Fibroblast of skin of back (primary cell): ENCODE measurements at regions not wholly inside any gene's neighbourhood (a gene's known extent, or its start where the extent isn't known, plus 50 kb on each side); places are given as distances from the start of the nearest gene placed in this dataset.

Source experiments
- DNase-seq: peaks from one replicate; pipeline ENCODE4 v3.0.0-alpha.2; 2013

DNA sequence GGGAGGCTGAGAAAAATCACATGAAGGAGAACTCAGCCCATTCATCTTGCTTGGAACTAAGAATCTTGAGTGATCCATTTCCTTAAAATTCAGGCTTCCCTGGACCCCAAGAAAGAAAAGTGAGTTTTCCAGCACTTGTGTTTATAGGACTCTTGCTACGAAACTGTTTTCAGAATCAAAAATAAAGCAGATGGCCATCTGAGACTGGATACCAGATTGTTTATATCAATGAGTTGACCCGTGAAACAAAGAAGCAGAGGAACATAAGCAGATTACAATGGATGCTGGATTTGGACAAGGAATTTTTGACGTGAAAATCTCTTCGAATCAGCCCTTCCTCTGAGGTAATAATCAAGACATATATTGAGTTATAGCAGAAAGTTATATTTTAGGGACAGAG is 223.2 kb downstream of the SYK start:
- no peak for DNase-seq

DNA sequence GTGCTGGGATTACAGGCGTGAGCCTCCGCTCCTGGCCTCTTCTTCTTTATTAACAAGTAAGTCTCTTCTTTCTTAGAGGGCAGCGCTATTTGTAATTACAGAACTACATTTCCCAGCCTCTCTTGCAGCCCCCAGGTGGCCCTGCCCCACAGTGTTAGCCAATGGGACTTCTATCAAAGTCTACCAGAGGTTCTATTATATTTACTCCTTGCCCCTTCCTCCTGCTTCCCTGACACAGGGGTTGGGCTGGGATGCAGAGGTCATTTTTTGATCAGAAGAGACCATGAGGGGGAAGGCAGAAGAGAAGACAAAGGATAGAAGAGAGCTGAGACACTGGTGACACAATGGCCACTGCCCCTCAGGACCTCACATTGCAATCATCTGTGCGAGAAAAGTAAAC is 224.2 kb downstream of the SYK start:
- DNase-seq, result no peak

DNA sequence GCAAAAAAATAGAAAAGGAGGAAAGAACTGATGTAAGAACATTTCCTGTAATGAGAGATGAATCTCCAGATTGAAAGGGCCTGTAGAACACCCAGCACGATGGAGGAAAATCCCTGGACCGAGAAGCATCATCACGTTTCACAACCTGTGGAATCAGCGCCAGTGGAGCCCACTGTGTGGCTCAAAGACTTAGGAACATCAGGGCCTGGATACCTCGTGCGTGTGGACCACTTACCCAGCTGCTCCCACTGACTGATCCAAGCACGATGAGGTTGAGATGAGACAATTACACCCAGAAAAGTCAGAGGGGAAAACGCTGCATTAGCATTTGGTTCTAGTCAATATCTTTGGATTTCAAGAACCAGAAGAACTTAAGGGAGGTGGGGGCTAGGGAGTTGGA is 224.6 kb downstream of the SYK start:
- no peak for DNase-seq

DNA sequence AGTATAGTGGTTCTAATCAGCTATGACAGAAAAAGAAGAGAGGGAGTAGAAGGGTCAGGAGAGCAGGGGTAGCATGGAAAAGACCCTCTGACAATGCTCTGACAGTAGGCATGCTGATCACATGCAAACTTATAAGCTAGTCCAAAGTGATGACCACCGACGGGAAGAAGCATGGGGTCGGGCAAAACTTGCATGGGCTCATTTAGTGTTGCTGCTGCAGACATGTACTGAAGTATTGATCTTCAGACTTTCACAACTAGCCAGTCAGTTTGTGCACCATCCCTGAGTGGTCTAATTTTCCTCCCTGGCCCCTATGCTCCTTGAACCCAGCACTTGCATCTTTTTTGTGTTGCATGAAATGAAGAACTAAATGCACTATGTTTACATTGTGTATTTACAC is 225.4 kb downstream of the SYK start:
- no peak for DNase-seq

DNA sequence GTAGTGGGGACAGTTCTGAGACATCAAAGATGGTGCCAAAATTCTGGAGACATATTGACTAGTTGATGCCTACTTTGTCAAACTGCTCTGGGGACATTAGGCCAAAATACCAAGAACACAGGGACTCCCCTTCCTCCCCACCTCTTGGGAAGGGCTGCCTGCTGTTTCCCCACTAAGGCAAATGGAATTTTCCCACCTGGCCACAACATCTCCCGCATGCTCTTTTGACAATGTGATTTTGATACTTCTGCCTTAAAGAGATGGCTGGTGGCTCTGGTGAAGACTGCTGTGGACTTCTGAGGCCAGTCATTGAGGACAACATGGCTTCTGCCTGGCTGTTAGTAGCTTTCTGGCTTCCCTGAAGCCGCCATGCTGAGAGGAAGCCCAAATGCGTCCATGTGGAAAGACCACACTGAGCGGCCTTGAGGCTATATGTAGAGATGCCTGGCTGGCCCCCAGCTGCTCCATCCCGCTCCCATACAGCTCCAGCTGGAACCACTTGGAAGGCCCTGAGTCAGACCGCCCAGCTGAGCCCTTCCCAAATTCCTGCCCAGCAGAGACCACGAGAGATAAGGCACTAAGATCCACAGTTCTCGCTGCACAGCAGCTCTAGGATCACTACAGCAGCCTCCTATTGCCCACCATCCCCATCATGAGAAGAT is 226.7 kb downstream of the SYK start:
- DNase-seq, result peak; percentile 15

DNA sequence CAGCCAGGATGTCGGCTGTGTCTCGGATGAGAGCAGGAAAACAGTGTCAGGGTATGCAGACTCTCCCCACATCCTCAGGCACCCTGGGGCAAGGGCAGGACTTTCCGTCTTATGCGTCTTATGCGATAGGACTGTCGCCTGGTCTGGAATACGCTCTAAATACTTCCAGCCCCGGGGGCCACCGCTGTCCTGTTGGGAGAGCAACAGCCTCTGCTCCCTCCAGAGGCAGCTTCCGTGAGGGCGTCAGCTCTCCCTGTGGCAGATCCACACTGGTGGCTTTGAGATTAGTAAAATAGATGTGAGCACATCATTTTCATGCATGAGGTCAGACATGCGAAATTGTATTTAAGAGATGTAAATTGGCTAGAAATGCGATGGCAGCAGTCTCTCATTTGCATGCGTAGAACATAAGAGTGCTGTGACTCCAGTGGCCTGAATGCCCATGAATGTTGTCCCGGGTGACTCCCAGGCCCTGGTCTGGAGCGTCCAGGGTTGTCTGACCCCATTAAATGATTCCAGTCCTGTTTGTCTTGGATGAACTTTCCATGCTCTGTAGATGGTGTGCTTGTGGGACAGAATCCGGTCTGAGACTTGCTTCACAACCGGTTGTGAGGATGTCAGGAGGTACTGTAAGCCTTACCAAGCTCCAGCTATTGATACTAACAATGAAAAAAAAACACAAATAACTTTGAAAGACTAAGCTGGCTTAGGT is 228.2 kb downstream of the SYK start:
- no peak for DNase-seq

DNA sequence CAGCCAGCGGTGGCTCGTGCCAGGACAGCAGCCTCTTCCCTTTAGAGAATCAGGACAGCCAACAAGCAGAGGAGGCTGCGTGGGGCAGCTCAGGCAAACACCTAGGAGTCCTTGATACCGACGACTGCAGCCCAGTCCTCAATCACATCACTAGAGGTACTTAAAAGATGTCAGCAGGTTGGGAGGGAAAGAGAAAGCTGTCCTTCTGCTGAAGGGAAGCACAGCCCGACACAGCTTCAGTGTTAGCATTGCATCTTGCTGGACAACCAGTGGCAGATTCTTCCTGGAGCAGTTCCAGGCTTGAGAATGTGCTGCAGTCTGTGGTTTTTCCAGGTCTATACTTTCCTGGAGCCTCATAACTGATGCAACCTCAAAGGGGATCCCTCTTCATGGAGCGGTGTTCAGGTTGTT is 230.5 kb downstream of the SYK start:
- DNase-seq, result no peak

DNA sequence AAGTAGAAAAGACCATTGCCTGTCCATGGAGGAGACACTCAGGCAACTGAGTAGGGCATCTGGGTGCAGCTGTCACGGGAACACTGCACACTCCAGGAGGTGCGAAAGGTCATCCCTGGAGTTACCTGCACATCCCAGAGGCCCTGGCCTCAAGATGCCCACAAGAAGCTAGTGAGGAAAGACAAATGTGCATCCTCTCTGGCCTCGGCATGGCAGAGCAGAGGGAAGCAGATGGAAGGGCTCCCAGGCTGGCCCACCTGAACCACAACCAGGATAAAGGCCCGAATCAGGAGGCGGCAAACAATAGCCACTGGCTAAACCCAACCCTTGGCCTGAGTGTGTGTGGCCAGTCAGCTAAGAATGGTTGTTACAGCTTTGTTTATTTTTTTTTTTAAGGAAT is 231.7 kb downstream of the SYK start:
- no peak for DNase-seq

- DNase-seq, result no peak
Measured at GRCh38 chr9:91033797-91034196, 232.2 kb downstream of the SYK start.

GRCh38 chr9:91034521-91034920 is 232.9 kb downstream of the SYK start:
- DNase-seq, result no peak

DNA sequence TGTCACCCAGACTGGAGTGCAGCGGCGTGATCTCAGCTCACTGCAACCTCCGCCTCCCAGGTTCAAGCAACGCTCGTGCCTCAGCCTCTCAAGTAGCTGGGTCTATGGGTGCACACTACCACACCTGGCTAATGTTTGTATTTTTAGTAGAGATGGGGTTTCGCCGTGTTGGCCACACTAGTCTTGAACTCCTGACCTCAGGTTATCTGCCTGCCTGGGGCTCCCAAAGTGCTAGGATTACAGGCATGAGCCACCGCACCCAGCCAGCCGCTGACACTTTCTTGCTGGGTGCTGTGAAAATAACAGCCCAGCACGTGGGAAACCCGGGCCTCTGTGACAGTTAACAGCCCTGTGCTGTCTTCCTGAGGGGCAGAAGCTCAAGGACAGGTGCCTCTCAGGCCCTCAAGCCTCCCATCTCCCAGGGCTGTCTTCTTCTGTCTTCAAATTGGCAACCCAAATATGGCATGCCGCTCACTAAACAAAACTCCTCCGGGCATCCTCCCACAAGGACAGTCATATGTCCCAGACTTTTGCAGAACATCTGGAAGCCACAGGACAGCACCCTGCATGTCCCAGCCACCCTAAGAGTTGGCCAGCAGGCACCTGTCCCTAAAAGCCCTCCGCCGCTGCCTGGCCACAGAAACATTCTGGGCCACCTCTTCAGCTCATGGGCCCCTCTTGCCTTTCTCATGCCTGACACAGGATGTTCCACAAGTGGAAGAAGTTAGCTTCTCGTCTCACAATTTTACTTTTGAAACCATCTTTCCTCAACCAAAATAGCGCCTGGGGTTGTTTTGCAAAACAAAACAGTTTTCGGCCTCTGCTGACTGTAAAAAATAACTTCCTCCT is 233.6 kb downstream of the SYK start:
- DNase-seq, result no peak

DNA sequence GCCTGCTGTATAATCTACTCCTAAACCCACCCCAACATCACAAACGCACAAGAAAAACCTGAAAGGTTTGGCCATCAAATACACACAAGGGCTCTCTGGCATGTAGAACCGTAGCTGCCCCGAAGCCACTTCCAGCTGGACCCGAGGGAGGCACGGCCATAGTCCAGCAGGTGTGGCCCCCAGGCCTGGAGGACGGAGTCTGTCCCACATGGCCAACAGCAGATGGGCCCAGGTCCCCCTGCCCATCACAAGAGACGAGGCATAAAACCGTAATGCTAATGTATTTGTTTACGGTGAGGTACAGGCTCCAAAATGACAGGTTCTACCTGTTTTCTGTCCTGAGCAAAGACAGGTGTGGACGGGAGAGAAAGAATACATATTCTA is 234.2 kb downstream of the SYK start:
- no peak for DNase-seq

DNA sequence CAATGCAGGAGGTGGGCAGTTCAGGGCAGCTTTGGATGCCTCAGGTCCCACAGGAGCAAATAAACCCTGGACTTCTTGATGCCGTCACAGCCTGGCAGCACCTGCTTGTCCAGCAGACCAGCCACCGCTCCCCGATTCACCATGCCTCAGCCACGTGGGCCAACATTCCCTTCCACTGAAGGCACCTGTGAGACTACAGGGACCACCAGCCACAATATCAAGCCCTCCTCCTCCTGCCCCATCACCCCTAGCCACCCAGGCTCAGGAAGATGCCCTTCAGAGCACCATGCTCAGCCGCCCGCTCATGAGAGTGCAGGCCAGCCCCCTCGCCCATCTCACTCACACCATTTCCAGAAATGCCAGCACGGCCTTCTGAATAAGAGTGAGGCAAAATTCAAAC is 234.7 kb downstream of the SYK start:
- DNase-seq, result no peak

DNA sequence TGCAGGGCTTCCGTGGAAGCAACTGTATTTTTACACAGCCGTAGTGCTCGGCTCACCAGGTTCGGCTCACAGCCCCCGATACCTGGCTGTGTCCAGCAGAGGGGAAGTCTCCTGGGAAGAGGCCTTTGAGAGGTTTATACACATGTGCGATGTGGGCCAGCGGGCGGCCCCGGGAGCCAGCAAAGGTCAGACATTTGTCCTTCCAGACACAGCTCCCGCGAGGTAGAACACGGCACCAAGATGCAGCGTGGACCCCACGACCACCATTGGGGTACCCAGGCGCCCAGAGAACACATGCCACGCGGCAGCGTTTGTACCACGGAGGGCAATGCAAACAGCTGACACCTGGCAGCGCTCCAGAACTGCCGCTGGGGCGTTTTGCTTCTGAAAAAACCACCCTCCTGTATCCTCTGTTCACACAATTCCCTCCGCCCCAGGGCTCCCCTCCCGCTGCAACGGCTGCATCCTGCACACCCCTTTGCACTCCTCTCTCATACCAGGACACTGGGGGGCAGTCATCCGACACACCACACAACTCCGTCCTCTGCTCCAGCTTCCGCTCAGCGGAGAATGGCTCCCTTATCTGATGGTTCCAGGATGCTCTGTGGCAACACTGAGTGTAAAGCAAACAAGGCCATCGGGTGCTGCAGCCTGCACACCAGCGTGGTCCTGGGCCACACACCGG is 235.3 kb downstream of the SYK start:
- DNase-seq, result peak; percentile 88

GRCh38 chr9:91037511-91038482 is 236.2 kb downstream of the SYK start:
- peak; percentile 72 for DNase-seq

DNA sequence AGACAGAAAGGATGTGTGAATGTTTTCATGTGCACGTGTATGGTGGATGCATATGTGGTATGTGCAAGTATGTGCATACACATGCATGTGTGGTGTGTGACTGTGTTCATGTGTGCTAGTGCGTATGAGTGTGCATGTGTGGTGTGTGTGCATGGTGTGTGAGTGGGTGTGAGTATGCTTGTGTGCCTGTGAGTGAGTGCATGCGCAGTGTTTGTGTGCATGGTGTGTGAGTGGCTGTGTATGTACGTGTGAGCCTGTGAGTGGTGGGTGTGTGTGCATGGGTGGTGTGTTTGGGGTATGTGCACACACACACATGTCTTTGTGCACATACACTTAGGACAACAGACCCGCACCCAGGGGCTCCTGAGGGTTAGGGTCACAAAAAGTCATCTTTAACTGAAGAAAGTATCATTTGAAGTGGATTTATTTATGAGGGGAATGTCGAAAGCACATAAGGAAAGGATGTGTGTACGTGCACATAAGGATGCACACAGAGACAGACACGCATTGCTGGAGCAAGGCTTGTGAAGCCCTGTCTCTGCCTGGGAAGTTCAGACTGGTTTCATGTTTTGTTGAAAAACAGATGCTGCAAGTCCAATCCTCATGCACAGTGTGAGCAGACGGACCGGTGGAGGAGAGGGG is 237.0 kb downstream of the SYK start:
- no peak for DNase-seq

GRCh38 chr9:91039125-91039834 is 237.7 kb downstream of the SYK start:
- no peak for DNase-seq

DNA sequence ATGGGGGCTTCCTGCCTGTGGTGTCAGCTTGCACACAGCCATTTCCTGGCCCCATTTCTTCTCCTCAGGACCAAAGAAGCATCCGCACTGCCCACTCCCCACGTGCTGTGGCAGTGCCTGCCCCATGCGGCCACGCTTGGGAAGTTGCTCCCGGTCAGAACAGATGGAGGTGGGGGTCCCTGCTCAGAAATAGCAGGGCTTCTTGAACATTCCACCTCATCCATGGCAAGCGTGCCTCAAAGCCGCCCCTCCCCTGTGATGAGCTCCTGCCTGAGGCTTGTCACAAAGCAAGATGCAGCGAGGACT is 238.2 kb downstream of the SYK start:
- DNase-seq, result no peak

- DNase-seq, result no peak
Measured at GRCh38 chr9:91040371-91041215, 239.0 kb downstream of the SYK start.

DNA sequence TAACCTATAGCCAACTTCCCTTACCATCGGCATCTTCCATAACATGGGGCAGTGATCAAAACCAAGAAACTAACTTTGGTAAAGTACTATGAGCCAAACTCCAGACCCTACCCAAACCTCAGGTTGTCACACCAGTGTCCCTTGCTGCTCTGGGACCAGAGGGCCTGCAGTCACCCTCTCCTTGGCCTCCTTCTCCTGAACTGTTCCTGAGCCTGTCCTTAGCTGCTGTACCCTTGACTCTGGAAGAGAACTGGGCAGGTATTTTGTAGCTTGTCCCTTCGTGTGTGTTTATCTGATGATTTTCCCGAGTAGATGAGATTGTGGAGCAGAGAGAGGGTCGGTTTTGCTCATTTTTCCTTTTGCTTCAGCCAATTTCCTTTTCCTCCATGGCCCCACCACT is 240.4 kb downstream of the SYK start:
- no peak for DNase-seq
